LNCAP (cell line): ENCODE measurements at regions not wholly inside any gene's neighbourhood (a gene's known extent, or its start where the extent isn't known, plus 50 kb on each side); places are given as distances from the start of the nearest gene placed in this dataset.

Experiments
- TF ChIP-seq, protein P1 (sequence below): fragments of 450-650 bp; IDR thresholded peaks from 2 replicates; pipeline ENCODE4 v1.5.1; 2017; ENCODE audit warnings: mild to moderate bottlenecking

GRCh38 chr18:5015213-5015612 is 181.8 kb downstream of the AKAIN1 start:
- TF ChIP-seq, protein P1, sequence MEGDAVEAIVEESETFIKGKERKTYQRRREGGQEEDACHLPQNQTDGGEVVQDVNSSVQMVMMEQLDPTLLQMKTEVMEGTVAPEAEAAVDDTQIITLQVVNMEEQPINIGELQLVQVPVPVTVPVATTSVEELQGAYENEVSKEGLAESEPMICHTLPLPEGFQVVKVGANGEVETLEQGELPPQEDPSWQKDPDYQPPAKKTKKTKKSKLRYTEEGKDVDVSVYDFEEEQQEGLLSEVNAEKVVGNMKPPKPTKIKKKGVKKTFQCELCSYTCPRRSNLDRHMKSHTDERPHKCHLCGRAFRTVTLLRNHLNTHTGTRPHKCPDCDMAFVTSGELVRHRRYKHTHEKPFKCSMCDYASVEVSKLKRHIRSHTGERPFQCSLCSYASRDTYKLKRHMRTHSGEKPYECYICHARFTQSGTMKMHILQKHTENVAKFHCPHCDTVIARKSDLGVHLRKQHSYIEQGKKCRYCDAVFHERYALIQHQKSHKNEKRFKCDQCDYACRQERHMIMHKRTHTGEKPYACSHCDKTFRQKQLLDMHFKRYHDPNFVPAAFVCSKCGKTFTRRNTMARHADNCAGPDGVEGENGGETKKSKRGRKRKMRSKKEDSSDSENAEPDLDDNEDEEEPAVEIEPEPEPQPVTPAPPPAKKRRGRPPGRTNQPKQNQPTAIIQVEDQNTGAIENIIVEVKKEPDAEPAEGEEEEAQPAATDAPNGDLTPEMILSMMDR, result no peak

DNA sequence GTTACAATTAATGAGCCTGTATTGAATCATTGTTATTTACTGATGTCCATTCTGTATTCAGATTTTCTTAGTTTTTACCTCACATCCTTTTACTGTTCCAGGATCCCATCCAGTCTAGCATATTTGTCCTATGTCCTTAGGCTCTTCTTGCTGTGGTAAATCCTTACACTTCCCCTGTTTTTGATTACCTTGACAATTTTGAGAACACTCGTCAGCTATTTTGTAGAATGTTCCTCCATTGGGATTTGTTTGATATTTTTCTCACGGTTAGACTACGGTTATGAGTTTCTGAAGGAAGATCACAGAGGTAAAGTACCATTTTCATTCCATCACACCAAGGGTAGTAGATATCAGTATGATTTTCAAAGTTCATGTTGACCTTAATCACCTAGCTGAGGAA is 202.3 kb downstream of the AKAIN1 start:
- TF ChIP-seq, protein P1, result no peak

DNA sequence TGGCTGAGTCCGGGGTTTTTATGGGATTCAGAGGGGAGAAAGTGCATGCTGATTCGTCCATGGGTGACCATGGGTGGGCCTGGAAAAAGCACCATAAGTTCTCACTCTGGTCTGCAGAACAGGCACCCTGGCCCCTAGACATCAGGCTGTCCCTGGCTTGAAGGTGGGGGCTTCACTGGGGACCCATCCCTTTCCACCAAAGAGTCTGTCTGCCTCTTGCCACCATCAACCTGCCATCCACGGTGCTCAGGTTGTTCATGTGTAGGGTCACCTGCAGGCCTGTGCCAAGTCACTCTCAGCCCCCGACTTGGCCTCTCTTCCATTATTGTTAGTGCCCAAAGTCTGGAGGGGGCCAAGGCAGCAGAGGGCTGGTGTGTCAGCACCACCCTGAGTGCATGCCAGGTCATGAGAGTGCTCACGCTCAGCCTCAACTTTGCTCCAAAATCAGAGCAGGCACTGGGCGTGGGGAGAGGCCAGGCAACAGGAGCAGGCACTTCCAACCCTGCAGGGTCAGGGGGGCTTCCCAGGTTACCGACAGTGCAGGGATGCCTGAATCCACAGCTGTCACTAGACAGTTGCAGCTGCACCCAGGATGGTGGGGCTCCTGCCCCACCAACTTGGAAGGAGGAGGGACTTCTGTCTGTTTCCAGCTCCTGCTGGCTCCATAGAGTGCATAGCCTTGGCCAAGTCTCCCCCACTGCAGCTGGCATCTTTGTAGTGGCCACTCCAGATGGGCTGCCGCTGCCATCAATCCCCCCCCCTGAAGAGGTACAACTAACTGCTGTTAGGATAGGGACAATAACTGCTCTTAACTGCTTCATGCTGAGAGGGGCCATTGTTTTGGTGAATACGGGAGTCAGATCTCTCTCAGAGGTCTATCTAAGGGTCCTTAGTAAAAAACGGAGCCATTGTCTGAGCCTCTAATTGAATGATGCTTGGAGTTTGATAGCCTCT is 209.3 kb downstream of the AKAIN1 start:
- TF ChIP-seq, protein P1, result no peak

DNA sequence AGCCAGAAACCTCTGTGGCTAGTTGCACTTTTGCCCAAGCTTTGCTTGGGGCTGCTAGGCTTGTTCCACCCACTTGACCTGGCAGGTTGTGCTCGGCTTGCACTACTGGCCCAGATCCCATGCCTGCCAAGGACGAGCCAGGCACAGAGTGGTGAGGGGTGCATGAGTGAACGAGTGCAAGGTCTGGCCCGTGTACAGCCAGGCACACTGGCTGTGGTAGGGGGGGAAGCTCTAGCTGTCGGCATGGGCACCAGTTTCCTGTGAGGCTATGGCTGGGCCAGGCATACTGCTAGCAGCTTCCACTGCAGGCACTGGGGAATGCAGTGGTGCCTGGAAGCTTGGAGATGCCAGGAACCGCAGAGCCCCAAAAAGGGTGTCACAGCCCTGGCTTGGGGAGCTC is 210.4 kb downstream of the AKAIN1 start:
- TF ChIP-seq, protein P1, result no peak

DNA sequence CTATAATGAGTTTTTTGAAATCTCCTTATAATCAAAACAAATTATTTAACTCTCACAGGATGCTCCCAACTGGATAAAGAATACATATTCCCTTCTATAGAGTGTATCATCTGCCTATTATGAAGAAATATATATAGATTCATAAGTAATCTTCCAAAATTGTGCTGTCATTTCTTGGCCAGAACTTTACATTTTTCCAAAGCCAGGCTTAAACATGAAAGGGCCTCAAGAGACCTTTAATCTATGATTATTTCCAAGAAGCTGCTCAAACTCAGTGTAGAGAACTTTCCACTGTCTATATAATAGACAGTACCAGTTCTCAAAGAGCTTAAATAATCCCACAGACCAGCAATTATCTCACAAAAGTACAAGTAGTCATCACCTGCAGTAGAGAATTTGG is 211.0 kb downstream of the AKAIN1 start:
- TF ChIP-seq, protein P1, result no peak

- TF ChIP-seq, protein P1, result no peak
Observed at GRCh38 chr18:4961121-4961909, 235.7 kb downstream of the AKAIN1 start.

DNA sequence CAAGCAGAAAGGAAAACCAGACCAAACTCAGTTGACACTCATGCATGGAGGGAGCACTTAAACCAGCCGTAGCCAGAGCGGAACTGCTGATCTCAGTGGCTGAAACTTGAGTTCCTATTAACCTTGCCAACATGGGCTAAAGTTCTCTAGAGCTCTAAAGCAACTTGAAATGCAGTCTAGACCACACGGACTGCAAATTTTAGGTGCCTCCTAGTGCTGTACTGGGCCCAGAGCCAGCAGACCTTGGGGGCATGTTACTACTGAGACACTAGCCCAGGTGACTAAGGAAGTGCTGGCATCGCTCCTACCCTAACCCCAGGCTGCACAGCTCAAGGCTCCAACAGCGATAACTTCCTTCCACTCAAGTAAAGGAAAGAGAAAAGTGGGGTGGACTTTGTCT is 236.5 kb downstream of the AKAIN1 start:
- TF ChIP-seq, protein P1, result no peak
